A204.1 (cell line): ENCODE measurements at regions not wholly inside any gene's neighbourhood (a gene's known extent, or its start where the extent isn't known, plus 50 kb on each side); places are given as distances from the start of the nearest gene placed in this dataset.

Source experiments
- FAIRE-seq: peaks from 2 replicates; lab custom pipeline; 2012; peaks lifted over from hg19 to GRCh38; lab: Jason Lieb, UNC

DNA sequence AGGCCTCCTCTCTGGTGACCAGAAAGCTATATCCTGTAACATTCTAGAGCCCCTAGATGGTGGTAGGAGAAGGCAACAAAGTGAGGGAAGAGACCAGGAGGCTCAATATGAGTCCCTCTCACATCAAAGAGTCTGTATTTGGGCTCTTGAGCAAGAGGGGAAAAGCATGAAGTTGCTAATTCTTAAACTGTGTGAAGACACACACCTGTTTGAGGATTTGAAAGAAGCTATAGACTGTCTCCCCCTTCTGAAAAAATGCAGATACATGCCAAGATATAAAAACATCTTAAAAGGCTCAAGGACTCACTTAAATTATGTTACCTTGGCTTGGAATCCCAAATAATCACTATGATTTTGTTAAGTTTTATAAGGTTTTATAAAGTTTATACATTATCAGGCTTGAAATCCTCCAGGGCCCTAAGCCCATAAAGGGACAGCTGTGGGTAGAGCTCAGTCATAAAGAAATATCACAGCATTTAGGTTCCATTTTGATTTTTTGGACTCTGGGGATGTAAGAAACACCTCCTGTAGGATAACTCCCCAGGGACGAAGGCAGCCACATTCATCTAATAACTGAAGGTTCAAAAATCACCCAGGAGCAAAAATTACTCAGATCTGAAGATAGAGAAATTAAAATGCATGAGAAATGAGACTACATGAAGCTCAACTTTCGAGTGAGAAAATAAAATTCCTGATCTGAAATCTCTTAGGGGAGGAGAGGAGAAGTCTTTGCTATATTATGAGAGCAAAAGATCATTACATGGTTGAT lies 136.1 kb upstream of the LGALSL start:
- FAIRE-seq = no peak

DNA sequence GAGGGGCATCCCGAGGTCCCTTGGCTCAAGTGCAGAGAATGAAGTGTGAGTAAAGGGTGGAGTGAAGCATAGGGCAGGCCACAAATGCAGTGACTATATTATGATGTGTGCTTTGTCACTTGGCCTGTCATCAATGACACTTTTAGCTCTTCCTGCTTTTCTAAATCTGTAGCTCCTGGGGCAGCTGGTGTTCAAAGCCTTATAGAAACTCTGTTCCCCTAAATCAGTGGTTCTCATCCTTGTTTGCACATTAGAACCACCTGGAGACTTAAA lies 135.6 kb upstream of the LGALSL start:
- FAIRE-seq = no peak

GRCh38 chr2:64319896-64320295 lies 134.1 kb upstream of the LGALSL start:
- FAIRE-seq = no peak

GRCh38 chr2:64322433-64322832 lies 131.5 kb upstream of the LGALSL start:
- FAIRE-seq = no peak

GRCh38 chr2:64323197-64323596 lies 130.8 kb upstream of the LGALSL start:
- no peak for FAIRE-seq

- no peak for FAIRE-seq
Observed at GRCh38 chr2:64324746-64325410, 129.1 kb upstream of the LGALSL start.

DNA sequence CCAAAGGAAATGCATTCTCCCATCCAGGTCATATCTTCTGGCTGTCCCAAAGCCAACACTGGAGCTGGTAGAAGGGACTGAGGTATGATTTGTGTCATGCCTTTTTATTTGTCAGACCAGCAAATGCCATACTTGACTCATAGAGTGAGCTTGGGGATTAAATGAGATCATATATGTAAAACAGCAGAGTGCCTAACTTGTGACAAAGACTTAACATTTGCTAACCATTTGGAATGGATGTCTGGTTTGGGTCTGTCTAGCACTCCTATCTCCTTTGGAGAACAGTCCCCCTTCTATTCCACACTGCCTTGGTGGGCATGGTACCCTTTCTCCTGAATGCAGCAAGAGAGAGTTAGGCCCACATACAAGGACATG lies 128.5 kb upstream of the LGALSL start:
- FAIRE-seq = no peak

DNA sequence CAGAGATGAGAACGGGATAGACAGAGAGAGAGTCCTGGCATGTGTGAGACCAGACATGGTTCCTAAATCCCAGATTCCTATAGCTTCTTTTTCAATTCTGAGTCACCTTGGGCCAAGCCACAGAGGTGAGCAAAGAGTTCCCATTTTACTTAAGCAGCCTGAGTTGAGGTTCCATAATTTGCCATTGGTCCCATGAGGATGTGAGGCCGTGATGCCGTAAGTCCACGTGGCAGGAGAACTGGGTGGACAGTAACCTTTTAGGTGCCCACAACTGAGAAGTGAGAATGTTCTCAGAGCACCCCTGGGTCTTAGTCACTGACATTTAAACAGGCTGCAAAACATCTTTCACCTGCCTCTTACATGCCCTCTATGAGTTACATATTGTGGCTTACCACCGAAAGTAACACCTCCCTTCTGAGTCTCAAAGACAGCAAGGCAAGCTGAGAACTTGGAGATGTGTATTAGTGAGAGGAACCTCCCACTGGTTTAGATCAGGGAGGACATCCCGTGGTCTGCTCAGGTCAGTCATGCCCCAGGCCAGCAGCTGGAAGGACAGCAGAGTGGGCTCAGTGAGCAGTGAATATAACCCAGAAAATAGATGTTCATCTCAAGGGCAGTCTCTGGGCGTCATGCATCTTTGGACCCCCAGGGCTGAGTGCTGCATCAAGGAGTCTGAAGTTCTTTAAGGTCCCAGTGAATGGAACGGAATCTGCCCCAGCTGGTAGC lies 127.9 kb upstream of the LGALSL start:
- FAIRE-seq = no peak

DNA sequence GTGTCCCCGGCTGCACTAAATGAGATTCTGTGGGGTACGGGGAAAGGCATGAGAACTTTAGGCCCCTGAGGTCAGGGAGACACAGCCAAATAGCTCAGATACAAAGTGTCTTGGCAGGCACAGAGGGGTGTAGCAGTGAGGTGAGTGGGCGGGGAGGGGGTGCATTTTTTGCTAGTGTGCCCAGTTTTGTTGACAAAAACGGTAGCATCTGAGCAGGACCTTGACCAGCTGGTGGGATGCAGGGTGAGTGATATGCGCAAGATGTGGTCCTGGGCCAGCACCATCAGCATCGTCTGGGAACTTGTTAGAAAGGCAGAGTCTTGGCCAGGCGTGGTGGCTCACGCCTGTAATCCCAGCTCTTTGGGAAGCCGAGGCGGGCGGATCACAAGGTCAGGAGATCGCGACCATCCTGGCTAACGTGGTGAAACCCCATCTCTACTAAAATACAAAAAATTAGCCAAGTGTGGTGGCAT lies 127.3 kb upstream of the LGALSL start:
- FAIRE-seq = no peak

GRCh38 chr2:64327129-64327509 lies 126.8 kb upstream of the LGALSL start:
- no peak for FAIRE-seq

- FAIRE-seq = no peak
Observed at GRCh38 chr2:64327510-64328414, 126.2 kb upstream of the LGALSL start.

DNA sequence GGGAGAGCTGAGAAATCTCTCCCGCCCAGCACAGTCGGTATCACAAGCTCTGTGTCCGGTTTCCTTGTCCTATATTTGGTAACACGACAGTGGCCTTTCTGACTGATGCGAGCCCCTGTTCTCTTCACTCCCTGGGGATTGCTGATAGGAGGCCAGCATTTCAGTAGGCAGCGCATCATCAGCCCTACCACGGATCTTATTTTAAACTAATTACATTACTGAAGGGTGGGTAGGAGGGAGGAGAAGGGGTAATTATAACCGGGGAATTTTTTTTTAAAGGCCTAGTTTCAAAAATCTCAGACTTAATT lies 125.6 kb upstream of the LGALSL start:
- FAIRE-seq = no peak

- no peak for FAIRE-seq
Observed at GRCh38 chr2:64328756-64329155, 125.2 kb upstream of the LGALSL start.

DNA sequence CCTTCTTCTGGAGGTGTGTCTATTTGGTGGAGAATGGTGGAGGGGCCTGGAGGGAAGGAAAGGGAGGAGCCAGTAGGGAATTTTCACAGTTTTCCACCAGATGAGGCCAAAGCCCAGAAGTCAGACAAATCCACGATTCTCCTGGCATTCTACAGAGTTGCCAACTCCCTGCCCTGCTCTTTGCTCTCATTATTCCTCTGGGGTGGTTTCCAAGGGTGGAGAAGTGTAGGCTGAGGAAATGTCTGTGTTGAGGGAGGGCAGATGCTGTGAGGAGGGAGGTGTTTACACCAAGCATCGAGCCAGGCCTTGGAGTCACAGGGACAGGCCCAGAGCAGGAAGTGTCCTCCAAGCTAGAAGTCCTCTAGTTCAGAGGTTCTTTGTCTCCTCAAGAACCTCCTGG lies 124.1 kb upstream of the LGALSL start:
- FAIRE-seq = no peak

- FAIRE-seq = peak; percentile 63
Observed at GRCh38 chr2:64330281-64331113, 123.5 kb upstream of the LGALSL start.

DNA sequence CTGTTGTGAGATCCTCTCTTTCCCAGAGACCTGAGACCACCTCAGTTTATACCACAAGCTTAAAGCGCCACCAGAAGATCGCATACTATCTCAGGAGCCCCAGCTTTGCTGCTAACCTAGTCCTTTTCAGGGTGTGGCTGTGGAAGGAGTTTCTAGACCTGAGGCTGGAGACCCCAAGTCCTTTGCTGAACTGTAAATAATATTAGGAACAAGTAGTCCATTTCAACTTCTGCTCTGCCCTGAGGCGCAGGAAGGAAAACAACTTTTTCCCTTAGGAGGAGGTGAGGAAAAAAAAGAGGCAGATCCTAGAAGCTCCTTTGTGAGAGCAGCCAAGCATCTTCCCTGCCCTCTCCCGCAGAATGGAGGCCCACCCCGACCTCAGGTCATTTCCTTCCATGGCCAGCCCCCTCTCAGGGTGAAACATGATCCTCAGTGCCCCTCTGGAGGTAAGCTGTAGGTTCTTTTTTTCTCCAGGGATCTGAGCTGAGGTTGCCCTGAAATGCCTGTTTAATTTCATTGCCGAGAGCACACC lies 122.8 kb upstream of the LGALSL start:
- no peak for FAIRE-seq

GRCh38 chr2:64331849-64332699 lies 121.9 kb upstream of the LGALSL start:
- no peak for FAIRE-seq

DNA sequence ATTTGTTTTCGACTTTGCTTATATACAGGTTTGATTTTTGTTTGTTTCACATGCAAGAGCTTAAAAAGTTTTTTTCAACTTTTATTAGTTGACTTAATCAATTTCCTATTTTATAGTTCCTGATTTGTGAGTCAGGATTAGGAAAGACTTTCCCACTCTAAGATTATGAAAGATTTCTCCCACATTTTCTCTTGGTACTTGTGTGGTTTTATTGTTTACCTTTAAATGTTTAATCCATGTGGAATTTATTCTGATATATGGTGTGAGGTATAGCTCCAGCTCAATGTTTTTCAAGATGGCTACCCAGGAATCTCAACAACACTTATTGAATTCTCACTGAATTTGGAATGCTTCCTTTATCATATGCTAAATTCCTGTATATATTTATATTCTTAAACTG lies 117.8 kb upstream of the LGALSL start:
- no peak for FAIRE-seq

DNA sequence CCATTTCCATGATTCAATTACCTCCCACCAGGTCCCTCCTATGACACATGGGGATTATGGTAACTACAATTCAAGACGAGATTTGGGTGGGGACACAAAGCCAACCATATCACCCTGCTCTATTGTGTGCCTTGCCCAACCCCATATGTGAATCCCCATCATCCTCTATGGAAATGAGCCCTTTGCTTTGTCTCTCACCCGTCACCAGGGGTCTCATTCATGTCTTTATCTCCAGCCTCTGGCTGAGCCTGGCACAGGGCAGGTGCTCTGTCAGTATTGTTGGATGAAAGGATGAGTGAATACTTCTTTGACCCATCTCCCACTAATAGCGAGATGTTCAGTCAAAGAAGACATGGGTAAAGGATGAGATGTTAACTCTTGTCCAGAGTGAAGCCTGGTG lies 116.6 kb upstream of the LGALSL start:
- no peak for FAIRE-seq

DNA sequence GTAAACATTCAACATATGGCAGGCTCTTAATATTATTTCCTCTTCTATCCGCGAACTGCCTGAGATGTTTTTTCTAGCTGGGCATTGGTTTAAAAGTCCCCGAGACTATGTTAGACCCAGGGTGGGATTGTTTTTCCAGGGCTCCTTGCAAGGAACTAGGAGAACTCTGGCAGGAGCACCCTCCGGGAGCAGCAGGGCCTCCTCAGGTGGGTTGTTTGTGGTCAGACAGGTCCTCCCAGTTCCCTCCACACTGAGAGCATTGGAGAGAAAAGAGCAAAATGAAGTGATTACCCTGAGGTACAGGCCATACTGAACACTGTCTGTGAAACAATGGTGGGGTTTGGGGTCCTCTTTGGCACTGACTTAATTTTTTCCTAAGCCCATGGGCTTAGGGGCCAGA lies 115.9 kb upstream of the LGALSL start:
- FAIRE-seq = no peak
